ENCODE measurements at regions not wholly inside any gene's neighbourhood (a gene's known extent, or its start where the extent isn't known, plus 50 kb on each side); places are given as distances from the start of the nearest gene placed in this dataset.

DNA sequence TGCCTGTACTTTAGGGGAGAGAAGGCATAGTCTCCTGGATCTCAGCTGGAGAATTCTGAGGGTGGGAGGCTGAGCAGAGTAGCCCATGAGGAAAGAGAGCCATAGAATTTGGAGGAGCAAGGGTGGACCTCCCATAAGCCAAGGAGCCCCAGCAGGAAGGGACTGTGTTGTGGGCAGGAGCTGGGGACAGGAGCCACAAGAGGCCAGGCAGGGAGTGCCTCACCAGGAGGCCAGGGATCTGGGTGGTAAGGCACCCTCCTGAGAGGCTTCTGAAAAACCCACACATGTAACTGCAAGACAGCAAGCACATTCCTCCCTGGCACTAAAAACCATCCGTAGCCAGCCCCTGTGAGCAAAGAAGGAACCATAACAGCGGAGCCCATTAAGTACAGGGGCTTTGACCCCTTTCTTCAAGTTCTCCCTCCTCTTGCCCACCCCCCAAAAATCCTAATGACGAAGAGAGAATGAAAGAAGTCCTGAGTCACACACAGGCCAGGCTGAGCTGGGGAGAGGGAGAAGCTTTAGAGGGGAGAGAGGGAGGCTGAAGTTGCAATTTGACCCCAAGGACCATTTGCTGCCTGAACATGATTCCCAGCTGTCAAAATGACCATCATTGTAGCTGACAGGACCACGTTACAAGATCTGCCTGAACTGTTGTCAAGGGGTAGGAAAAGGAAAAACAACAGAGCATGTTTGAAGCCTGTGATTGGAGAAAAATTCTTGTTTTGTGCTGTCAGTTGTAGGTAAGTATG lies 82.6 kb downstream of the TRIM42 start:
- intact Hi-C loops (cut with DNase I; ENCODE audit: low total_unique reads): no loop called here
- peak in 1 of 2 donors; percentile 63 for DNase-seq (ENCODE audit: low spot score in 2 of 2)
- no peak overlapping the region for H3K4me3 ChIP-seq (ENCODE audit: low read depth, poor library complexity, severe bottlenecking)
- TF ChIP-seq, protein P1, sequence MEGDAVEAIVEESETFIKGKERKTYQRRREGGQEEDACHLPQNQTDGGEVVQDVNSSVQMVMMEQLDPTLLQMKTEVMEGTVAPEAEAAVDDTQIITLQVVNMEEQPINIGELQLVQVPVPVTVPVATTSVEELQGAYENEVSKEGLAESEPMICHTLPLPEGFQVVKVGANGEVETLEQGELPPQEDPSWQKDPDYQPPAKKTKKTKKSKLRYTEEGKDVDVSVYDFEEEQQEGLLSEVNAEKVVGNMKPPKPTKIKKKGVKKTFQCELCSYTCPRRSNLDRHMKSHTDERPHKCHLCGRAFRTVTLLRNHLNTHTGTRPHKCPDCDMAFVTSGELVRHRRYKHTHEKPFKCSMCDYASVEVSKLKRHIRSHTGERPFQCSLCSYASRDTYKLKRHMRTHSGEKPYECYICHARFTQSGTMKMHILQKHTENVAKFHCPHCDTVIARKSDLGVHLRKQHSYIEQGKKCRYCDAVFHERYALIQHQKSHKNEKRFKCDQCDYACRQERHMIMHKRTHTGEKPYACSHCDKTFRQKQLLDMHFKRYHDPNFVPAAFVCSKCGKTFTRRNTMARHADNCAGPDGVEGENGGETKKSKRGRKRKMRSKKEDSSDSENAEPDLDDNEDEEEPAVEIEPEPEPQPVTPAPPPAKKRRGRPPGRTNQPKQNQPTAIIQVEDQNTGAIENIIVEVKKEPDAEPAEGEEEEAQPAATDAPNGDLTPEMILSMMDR (IDR thresholded peaks at IDR 0.05): no peak
- no peak for TF ChIP-seq POLR2A (IDR thresholded peaks at IDR 0.05)
- 70 to 76% methylated on average over 4 of the region's 4 CpGs for WGBS, 2 donors

DNA sequence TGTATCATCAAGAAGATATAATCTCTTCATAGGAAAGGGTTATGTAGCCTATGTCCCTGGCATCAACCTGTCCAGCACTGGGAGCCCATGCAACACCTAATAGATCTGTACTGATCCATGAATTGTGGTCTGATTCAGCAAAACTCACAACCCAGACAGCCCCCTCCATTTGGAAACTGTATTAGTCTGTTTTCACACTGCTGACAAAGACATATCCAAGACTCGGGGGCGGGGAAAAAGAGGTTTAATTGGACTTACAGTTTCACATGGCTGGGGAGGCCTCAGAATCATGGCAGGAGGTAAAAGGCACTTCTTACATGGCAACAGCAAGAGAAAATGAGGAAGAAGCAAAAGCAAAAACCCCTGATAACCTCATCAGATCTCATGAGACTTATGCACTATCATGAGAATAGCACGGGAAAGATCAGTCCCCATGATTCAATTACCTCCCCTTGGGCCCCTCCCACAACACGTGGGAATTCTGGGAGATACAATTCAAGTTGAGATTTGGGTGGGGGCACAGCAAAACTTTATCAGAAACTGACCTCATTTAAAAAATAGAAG lies 83.3 kb downstream of the TRIM42 start:
- intact Hi-C loops (cut with DNase I; ENCODE audit: low total_unique reads): no loop called here
- TF ChIP-seq, protein P1 (IDR thresholded peaks at IDR 0.05): no peak
- no peak for TF ChIP-seq POLR2A (IDR thresholded peaks at IDR 0.05)
- 71 to 83% methylated on average over 4 of the region's 4 CpGs for WGBS, 2 donors
- H3K4me3 ChIP-seq (ENCODE audit: low read depth, poor library complexity, severe bottlenecking): no peak overlapping the region
- no peak for DNase-seq (ENCODE audit: low spot score in 2 of 2)

DNA sequence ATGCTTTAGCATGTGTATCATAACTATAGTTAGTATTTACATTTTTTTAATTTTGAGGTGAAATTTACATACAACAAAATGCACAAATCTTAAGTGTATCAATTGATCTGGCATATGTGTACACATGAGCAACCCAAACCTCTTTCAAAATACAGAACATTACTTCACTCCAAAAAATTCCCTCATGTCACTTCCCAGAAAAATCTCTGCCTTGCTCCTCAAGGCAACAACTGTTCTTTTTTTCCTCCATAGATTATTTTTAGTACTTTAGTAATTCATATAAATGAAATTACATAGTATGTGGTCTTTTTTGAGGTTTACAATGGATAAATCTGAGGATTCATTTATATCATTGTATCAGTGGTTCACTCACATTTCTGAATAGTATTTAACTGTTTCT lies 84.9 kb downstream of the TRIM42 start:
- no peak for DNase-seq (ENCODE audit: low spot score in 2 of 2)
- no peak overlapping the region for H3K4me3 ChIP-seq (ENCODE audit: low read depth, poor library complexity, severe bottlenecking)
- intact Hi-C loops (cut with DNase I; ENCODE audit: low total_unique reads): no loop called here
- TF ChIP-seq POLR2A (IDR thresholded peaks at IDR 0.05): no peak
- TF ChIP-seq, protein P1 (IDR thresholded peaks at IDR 0.05): no peak

DNA sequence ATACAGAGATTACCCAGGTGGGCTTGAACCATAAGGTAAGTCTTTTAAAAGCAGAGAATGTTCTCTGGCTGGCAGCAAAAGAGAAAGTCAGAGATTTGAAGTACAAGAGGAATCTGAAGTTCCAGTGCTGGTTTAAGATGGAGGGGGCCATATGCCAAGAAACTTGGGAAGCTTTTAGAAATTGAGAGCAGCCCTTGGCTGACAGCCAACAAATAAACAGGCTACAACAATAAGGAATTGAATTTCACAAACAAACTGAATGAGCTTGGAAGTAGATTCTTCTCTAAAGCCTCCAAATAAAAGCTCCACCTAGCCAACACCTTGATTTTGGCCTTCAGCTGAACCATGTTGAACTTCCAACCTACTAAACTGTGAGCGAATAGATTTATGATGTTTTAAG lies 85.7 kb downstream of the TRIM42 start:
- no peak overlapping the region for H3K4me3 ChIP-seq (ENCODE audit: low read depth, poor library complexity, severe bottlenecking)
- no peak for DNase-seq (ENCODE audit: low spot score in 2 of 2)
- TF ChIP-seq, protein P1 (IDR thresholded peaks at IDR 0.05): no peak
- no peak for TF ChIP-seq POLR2A (IDR thresholded peaks at IDR 0.05)
- 71% methylated on average over 1 of the region's 1 CpG for WGBS, 2 donors
- intact Hi-C loops (cut with DNase I; ENCODE audit: low total_unique reads): no loop called here

DNA sequence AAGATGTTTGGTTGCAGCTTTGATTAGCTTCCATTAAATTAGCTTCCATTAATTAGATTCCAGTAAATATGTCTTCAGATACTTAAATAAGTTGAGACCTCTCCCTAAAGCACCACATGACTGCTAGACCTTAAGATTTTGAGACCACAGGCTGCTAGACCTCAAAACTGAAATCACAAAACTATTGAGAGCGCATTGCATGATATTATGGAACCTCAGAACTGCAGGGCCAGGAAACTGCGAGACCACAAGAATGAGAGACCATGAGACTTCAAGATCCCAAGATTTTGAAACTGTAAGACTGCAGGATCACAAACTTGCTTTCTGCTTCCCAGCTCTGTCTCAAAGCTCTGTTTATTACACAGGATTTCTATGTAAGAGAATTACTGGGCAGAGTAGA lies 87.4 kb downstream of the TRIM42 start:
- no peak for DNase-seq (ENCODE audit: low spot score in 2 of 2)
- intact Hi-C loops (cut with DNase I; ENCODE audit: low total_unique reads): no loop called here
- TF ChIP-seq, protein P1 (IDR thresholded peaks at IDR 0.05): no peak
- TF ChIP-seq POLR2A (IDR thresholded peaks at IDR 0.05): no peak
- no peak overlapping the region for H3K4me3 ChIP-seq (ENCODE audit: low read depth, poor library complexity, severe bottlenecking)
- WGBS, 2 donors: 81 to 86% methylated on average over 2 of the region's 2 CpGs

DNA sequence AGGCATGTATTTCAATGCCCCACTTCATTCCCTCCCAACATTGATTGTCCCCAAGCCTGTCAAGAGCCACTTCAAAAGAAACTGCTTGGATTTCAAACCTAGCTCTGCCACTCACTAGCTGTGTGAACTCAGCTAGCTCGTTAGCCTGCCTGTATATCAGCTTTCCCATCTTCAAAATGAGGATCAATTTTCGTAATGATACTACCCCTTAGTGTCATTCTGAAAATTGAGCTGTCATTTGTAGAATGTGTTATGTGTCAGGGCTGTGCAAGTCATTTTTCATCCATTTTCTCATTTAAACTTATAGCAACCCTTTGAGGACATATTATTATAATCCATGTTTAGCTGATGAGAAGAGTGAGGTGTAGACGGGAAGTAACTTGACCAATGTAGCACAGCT lies 88.6 kb downstream of the TRIM42 start:
- 56 to 78% methylated on average over 3 of the region's 3 CpGs for WGBS, 2 donors
- TF ChIP-seq, protein P1 (IDR thresholded peaks at IDR 0.05): no peak
- no peak for TF ChIP-seq POLR2A (IDR thresholded peaks at IDR 0.05)
- intact Hi-C loops (cut with DNase I; ENCODE audit: low total_unique reads): no loop called here
- no peak for DNase-seq (ENCODE audit: low spot score in 2 of 2)
- no peak overlapping the region for H3K4me3 ChIP-seq (ENCODE audit: low read depth, poor library complexity, severe bottlenecking)

Measured in lower leg skin (tissue), 4 donors.